ENCODE measurements at regions not wholly inside any gene's neighbourhood (a gene's known extent, or its start where the extent isn't known, plus 50 kb on each side); places are given as distances from the start of the nearest gene placed in this dataset.

DNA sequence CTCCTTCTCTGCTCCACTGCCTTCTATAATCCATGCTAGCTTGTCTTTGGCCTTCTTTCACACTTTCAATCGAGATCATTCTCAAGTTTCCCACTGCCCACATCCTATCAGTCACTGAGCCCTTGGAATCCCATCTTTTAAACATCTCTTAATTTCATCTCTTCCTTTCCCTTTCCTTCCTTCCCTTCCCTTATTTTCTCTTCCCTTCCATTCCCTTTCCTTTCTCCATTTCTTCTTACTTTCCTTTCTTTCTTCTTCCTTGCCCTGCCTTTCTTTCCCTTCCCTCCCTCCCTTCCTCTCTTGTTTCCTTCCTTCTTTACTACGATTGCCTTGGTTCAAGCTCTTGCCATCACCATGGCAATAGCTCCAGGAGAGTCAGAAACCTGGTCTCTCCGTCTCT, 183.8 kb downstream of the EMP1 start:
- TF ChIP-seq, protein P1, sequence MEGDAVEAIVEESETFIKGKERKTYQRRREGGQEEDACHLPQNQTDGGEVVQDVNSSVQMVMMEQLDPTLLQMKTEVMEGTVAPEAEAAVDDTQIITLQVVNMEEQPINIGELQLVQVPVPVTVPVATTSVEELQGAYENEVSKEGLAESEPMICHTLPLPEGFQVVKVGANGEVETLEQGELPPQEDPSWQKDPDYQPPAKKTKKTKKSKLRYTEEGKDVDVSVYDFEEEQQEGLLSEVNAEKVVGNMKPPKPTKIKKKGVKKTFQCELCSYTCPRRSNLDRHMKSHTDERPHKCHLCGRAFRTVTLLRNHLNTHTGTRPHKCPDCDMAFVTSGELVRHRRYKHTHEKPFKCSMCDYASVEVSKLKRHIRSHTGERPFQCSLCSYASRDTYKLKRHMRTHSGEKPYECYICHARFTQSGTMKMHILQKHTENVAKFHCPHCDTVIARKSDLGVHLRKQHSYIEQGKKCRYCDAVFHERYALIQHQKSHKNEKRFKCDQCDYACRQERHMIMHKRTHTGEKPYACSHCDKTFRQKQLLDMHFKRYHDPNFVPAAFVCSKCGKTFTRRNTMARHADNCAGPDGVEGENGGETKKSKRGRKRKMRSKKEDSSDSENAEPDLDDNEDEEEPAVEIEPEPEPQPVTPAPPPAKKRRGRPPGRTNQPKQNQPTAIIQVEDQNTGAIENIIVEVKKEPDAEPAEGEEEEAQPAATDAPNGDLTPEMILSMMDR (conservative IDR thresholded peaks at IDR 0.05; ENCODE audit: low read depth, low read length), result no peak
- DNase-seq (ENCODE audit: low read depth), result no peak
- no peak overlapping the region for H3K4me3 ChIP-seq (ENCODE audit: low read depth, low read length)

DNA sequence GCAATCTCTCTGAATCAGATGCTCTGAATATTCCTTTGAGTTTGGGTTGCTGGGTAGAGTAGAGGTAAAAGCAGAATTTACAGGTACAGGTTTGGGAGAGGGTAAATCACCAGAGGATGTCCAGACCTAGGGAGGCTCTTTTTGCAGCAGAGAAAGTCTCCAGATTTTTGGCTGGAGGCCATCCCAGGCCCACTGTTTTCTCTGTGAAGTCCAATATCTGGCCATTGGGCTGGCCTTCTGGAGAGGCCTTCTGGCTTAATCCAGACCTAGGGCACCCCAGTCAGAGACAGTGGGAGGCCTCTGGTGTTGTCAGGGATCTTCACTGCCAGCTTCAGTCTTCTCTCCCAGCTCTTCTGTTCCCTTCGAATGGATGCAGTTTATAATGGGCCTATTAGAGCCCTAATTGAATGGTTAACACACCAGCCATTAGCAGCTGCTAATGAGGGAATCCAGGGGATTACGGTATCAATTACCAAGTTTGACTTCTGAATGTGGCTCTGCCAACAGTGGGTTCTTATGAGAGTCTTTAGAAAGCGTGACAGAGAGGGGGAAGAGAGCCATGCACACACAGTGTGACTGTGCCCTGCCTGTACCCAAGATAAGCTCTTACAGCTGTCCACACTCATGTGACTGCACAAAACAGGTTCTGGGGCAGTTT, 183.1 kb downstream of the EMP1 start:
- no peak overlapping the region for H3K4me3 ChIP-seq (ENCODE audit: low read depth, low read length)
- DNase-seq (ENCODE audit: low read depth), result no peak
- TF ChIP-seq, protein P1 (conservative IDR thresholded peaks at IDR 0.05; ENCODE audit: low read depth, low read length), result no peak

DNA sequence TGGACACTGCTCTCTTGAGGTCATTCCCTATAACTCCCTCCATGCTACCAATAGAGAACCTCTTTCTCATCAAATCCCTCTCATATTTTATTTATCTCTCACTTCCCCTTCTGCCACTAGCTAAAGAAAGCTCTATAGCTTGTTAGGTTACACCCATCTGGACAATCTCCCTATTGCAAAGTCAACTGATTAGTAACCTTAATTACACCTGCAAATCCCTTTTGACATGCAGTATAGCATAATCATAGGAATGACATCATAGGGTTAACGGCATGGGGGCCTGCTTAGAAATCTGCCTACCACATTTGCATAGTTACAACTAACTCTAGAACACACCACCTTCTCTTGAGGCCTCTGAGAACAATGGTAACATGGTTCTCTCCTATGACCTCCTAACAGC, 181.2 kb downstream of the EMP1 start:
- no peak overlapping the region for H3K4me3 ChIP-seq (ENCODE audit: low read depth, low read length)
- DNase-seq (ENCODE audit: low read depth), result no peak
- TF ChIP-seq, protein P1 (conservative IDR thresholded peaks at IDR 0.05; ENCODE audit: low read depth, low read length), result no peak

DNA sequence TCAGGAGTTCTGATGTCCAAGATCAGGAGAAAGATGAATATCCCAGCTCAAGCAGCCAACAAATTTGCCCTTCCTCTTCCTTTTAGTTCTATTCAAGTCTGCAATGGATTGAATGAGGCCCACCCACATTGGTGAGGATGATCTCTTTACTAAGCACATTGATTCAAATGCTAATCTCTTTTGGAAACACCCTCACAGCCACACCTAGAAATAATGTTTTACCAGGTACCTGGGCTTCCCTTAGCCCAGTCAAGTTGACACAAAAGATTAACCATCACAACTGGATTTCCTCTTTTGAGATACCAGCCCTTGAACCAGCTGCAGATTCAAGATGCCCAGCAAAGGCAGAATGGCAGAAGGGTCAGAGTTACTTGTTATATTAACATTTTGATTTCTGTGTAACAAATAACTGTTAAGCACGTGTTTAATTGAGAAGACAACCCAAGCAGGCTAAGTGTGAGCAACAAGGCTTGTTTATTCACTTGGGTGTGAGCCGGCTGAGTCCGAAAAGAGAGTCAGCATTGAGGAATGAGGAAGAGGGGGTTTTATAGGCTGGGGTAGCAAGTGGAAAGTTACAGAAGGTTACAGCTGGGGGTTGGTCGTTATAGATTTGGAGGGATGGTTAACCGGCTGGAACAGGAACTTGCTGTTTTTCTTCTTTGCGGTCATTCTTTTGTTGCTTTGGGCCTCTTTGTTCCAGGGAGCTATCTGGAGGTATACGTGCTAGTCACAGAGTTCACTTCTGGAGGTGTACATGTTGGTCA, 180.3 kb downstream of the EMP1 start:
- no peak overlapping the region for H3K4me3 ChIP-seq (ENCODE audit: low read depth, low read length)
- DNase-seq (ENCODE audit: low read depth), result peak; percentile 93
- TF ChIP-seq, protein P1 (conservative IDR thresholded peaks at IDR 0.05; ENCODE audit: low read depth, low read length), result no peak

DNA sequence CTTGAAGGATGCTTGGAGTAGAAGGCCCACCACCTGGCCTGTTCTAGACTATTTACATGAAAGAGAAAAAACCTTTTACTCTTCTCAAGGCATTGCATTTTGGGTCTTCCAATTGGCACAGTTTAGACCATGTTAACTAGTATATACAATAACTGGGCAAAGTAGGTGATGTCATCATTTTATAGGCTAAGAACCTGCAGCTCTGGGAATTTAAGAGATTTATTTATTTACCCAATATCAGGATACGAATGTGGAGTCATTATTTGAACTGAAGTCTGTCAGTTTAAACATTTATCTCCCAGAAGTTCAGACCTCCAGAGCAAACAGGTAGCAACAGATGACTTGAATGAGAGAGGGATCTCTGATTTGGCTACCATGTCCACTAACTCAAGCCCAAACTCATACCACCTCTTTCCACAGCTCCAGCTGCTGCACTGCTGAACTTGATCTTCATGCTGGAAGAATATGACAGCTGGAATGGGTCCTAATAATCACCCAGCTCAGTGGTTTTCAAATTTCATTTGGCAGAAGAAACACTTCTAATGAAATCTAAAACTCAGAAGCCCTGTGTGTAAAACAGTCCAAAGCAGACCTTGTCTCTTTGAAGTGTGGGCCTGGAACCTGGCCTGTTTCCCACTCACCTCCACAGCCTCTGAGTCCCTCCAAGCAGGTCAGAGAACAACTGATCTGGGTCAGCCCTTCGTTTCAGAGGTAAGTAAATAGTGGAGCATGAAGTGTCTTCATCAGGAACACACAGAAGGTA, 179.2 kb downstream of the EMP1 start:
- no peak overlapping the region for H3K4me3 ChIP-seq (ENCODE audit: low read depth, low read length)
- no peak for DNase-seq (ENCODE audit: low read depth)
- TF ChIP-seq, protein P1 (conservative IDR thresholded peaks at IDR 0.05; ENCODE audit: low read depth, low read length), result no peak

DNA sequence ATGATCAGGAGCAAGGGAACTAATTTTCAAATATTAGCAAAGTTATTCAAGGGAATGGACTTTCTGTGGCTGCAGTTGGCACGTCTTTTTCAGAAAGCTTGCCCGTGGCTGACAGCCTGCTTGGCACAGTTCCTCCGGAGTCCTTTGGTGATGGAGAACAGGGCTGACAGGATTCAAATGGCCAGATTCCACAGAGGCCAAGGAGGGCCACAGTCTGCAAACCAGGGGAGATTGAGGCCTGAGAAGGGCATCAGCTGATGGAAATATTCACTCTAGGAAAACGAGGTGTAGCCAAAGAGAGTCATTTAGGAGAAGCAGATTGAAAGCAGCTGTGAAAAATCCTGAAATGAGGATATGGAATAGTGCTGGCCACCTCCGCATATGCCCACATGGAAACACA, 178.3 kb downstream of the EMP1 start:
- TF ChIP-seq, protein P1 (conservative IDR thresholded peaks at IDR 0.05; ENCODE audit: low read depth, low read length), result no peak
- no peak overlapping the region for H3K4me3 ChIP-seq (ENCODE audit: low read depth, low read length)
- DNase-seq (ENCODE audit: low read depth), result no peak

All from epithelial cell of proximal tubule (primary cell).